SK-N-SH treated with all-trans-retinoic acid at 6 μM for 48 hours (cell line): ENCODE measurements at regions not wholly inside any gene's neighbourhood (a gene's known extent, or its start where the extent isn't known, plus 50 kb on each side); places are given as distances from the start of the nearest gene placed in this dataset.
"Not testable (repeated sequence)": the region's sequence is repeated elsewhere in the genome, so short reads cannot be mapped to it uniquely, and the experiment has no call there.

Experiments used
- RARB ChIP-seq: fragments of 250-450 bp; sonication (Bioruptor Pico); IDR thresholded peaks from 2 replicates; pipeline ENCODE4 v1.8.0; 2021; ENCODE audit warnings: mild to moderate bottlenecking, moderate library complexity
- TCF4 ChIP-seq: fragments of 250-450 bp; sonication (Bioruptor Pico); IDR thresholded peaks from 2 replicates; pipeline ENCODE4 v1.8.0; 2021; ENCODE audit warnings: mild to moderate bottlenecking, moderate library complexity, borderline replicate concordance
- ZFP3 ChIP-seq: fragments of 250-450 bp; sonication (Bioruptor Pico); IDR thresholded peaks from 2 replicates; pipeline ENCODE4 v1.5.0; 2020; ENCODE audit warnings: mild to moderate bottlenecking, moderate library complexity
- ZNF70 ChIP-seq: fragments of 450-650 bp; formaldehyde crosslinking; IDR thresholded peaks from 2 replicates; pipeline ENCODE4 v1.5.0; 2020; ENCODE audit warnings: mild to moderate bottlenecking, moderate library complexity
- ZNF8 ChIP-seq: fragments of 450-650 bp; formaldehyde crosslinking; IDR thresholded peaks from 2 replicates; pipeline ENCODE4 v1.5.0; 2020; ENCODE audit warnings: mild to moderate bottlenecking, moderate library complexity

GRCh38 chr15:23766779-23767178, 79.7 kb upstream of the NDN start:
- TF ChIP-seq TCF4 (CRISPR knock-in tag); ZNF70; ZNF8 (CRISPR knock-in tag); RARB (CRISPR knock-in tag); ZFP3: not testable (repeated sequence)
